Kasumi-1 (cell line): ENCODE measurements at regions not wholly inside any gene's neighbourhood (a gene's known extent, or its start where the extent isn't known, plus 50 kb on each side); places are given as distances from the start of the nearest gene placed in this dataset.
"Not testable (repeated sequence)": the region's sequence is repeated elsewhere in the genome, so short reads cannot be mapped to it uniquely, and the experiment has no call there.

Experiments
- DNase-seq, 2 experiments: peaks; one replicate each; lab custom pipeline; 2025; lab: John Stamatoyannopoulos, UW

- no peak for DNase-seq
Measured at GRCh38 chr13:40047322-40047771, 391.9 kb downstream of the COG6 start.

GRCh38 chr13:40048551-40048950 lies 393.1 kb downstream of the COG6 start:
- DNase-seq = no peak

- no peak for DNase-seq
Measured at GRCh38 chr13:40052954-40053353, 397.5 kb downstream of the COG6 start.

GRCh38 chr13:40053401-40053800 lies 397.9 kb downstream of the COG6 start:
- DNase-seq = no peak

GRCh38 chr13:40054422-40054821 lies 399.0 kb downstream of the COG6 start:
- not testable (repeated sequence) for DNase-seq

GRCh38 chr13:40056898-40057619 lies 401.6 kb downstream of the COG6 start:
- DNase-seq = no peak

GRCh38 chr13:40058757-40059236 lies 403.3 kb downstream of the COG6 start:
- DNase-seq = no peak

GRCh38 chr13:40059540-40060232 lies 404.2 kb downstream of the COG6 start:
- DNase-seq = no peak

- no peak for DNase-seq
Measured at GRCh38 chr13:40060296-40061007, 405.0 kb downstream of the COG6 start.

GRCh38 chr13:40061466-40062450 lies 406.3 kb downstream of the COG6 start:
- no peak for DNase-seq

- DNase-seq = no peak
Measured at GRCh38 chr13:40063278-40063698, 407.8 kb downstream of the COG6 start.

- no peak for DNase-seq
Measured at GRCh38 chr13:40063703-40064102, 408.2 kb downstream of the COG6 start.

- DNase-seq = no peak
Measured at GRCh38 chr13:40064154-40065097, 409.0 kb downstream of the COG6 start.

GRCh38 chr13:40069173-40070044 lies 413.9 kb downstream of the COG6 start:
- DNase-seq = peak; percentile 4 to 27

GRCh38 chr13:40070357-40070756 lies 414.9 kb downstream of the COG6 start:
- no peak for DNase-seq

- no peak for DNase-seq
Measured at GRCh38 chr13:40072663-40073120, 417.2 kb downstream of the COG6 start.

GRCh38 chr13:40074338-40074737 lies 418.9 kb downstream of the COG6 start:
- no peak for DNase-seq

- no peak for DNase-seq
Measured at GRCh38 chr13:40075281-40075680, 419.8 kb downstream of the COG6 start.

- no peak for DNase-seq
Measured at GRCh38 chr13:40076765-40077362, 421.4 kb downstream of the COG6 start.
